ENCODE measurements at regions not wholly inside any gene's neighbourhood (a gene's known extent, or its start where the extent isn't known, plus 50 kb on each side); places are given as distances from the start of the nearest gene placed in this dataset.
"Not testable (repeated sequence)": the region's sequence is repeated elsewhere in the genome, so short reads cannot be mapped to it uniquely, and the experiment has no call there.

- no peak for DNase-seq (ENCODE audit: low read depth, low spot score)
These were observed 672.1 kb upstream of the CHD1 start for GRCh38 chr5:99600952-99601351.

DNA sequence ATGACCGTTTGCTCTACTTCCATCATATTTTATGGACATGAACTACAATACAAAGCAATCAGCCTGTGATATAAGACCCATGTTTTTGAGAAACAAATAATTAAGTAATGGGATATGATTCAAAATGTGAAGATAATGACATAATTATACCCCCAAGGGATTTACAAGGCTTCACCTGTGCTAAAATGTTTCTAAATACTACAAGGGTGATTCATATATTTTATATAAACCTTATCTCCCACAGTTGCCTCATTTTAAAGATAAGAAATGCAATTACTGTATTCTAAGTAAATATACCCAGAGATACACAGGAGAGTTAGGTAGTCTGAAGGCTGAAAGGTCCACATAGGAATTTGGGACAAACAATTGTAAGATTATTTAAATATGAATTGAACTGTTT is 662.0 kb upstream of the CHD1 start:
- DNase-seq (ENCODE audit: low read depth, low spot score), result no peak

DNA sequence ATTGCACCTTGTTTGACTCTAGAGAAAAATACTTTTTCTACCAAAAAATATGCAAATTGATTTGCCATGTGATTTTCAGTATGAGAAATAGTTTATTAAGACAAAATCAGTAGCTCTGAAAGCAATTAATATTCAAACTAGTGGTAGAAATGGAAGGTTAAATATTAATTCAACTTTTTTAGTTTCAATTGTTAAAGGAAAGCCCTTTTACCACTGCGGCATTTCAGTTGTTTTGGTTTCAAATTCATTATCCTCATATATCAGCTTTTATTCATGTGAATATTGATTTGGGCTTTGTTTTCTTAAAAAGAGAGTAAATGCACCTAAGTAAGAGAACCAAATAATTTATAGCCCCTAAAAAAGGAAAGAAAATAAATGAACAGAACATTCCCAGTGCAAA is 660.6 kb upstream of the CHD1 start:
- no peak for DNase-seq (ENCODE audit: low read depth, low spot score)

DNA sequence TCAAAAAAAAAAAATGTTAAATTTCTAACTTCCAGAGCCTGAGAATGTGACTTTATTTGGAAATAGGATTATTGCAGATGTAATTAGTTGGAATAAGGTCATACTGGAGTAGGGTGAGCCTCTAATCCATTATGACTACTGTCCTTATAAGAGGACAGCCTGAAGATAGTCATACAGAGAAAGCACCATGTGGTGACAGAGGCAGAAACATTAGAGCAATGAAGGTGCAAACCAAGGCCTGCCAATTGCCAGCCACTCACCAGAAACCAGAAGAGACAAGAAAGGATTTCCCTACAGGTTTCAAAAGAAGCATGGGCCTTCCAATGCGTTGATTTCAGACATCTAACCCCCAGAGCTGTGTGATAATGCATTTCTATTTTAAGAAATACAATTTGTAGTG is 659.2 kb upstream of the CHD1 start:
- DNase-seq (ENCODE audit: low read depth, low spot score), result no peak

GRCh38 chr5:99586878-99587277 is 658.1 kb upstream of the CHD1 start:
- no peak for DNase-seq (ENCODE audit: low read depth, low spot score)

GRCh38 chr5:99581204-99581603 is 652.4 kb upstream of the CHD1 start:
- DNase-seq (ENCODE audit: low read depth, low spot score), result not testable (repeated sequence)

- DNase-seq (ENCODE audit: low read depth, low spot score), result not testable (repeated sequence)
These were observed 634.3 kb upstream of the CHD1 start for GRCh38 chr5:99562937-99563627.

DNA sequence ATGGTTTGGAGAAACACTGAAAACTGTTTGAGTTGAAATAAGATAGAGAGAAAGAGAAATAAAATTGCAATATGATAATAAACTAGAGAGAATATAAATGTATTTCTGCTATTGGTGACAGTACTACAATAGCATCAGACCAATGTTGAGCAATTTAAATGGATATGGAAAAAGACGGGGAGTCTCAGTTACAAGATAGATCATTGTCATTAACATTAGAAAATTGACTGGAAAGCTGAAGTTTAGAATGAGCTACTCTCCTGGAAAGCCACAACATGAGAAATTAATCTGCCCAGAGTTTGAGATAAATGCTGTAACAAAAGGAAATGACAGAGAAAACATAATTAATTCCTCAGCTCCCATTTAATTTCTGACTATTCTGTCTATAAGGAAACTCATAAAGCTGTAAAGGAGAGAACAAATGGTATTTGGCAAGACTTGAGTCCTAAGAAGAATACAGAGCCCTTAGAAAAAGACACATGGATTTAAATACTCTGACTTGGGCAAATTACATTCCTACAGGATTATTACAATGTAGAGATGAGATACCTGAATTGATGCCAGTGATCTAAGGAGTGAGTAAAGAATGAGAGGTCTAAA is 624.5 kb upstream of the CHD1 start:
- no peak for DNase-seq (ENCODE audit: low read depth, low spot score)

- peak; percentile 3 for DNase-seq (ENCODE audit: low read depth, low spot score)
These were observed 615.5 kb upstream of the CHD1 start for GRCh38 chr5:99544356-99544755.

DNA sequence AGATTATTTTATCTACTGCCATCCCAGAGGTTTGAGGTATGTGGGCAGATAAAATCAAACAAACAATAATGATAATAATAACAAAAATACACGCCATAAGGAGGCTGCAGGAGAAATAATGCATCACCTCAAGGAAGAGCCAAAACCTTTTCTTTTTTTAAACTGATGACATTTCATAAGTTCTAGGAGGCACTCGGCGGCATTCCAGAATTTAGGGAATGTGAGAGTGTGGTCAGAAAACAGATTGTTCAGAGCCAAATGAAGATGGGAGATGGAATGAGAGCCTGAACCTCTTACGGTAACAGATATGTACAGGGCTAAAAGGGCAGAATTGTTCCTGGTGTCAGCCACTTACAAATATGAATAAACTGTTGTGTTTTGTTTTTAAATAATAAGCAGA is 615.0 kb upstream of the CHD1 start:
- DNase-seq (ENCODE audit: low read depth, low spot score), result peak; percentile 62

DNA sequence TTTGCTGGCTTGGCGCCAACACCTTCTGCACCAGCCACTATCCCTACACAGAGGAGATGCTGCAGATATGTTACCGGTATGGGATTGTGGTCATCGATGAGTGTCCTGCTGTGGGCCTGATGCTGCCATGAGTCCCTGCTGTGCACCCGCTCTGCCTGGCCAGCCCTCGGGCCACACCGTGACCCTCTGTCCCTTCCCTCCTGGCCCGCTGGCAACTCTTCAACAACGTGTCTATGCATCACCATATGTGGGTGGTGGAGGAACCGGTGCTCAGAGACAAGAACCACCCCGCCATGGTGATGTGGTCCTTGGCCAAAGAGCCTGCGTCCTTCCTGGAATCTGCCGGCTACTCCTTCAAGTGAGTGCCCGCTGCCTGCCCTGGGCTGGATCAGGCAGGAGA is 605.4 kb upstream of the CHD1 start:
- DNase-seq (ENCODE audit: low read depth, low spot score), result not testable (repeated sequence)

DNA sequence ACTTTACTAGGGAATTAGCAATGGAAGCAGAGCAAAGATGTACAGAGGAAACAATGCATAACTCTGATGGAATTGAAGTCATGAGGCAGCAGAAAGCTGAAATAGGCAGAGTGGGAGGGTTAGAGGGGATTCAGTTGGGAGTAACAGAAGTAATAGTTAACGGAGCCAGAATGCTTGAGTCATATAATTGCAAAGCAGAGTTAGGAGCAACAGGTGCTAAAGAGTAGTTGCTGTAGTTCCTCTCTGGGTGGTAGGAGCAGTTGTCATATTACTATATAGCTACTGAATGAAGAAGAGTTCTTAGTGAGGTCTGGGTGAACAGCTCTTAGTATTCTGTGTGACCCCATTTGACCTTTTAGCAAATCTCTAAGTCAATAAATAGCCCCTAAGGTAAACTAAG is 592.9 kb upstream of the CHD1 start:
- DNase-seq (ENCODE audit: low read depth, low spot score), result not testable (repeated sequence)

DNA sequence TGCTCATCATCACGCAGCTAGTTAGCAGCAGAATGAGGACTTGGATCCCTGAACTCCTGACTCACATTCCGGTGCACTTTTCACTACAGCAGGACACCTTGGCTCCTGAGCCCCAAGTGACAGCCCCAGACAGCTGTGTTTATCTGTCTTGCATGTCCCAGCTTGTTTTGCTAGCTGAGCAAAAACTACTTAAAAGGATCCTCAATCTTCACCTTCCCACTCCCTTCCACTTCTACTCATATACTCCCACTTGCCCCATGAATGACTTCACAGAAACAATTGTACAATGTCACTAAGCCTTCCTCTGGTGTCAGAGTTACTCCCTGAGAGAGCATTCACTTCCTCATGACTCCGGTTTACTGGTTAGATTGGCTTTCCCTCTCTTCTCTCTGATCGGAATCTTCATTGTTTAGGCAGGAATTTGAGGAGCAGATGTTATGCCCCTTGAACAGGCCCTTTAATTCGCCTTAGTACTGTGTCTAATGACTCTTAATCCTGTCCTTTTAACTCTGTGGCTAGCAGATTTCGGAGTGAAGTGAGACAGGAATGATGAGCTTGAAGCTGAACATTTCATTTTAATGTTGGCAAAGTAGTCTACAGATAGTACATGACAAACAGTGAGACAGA is 587.2 kb upstream of the CHD1 start:
- not testable (repeated sequence) for DNase-seq (ENCODE audit: low read depth, low spot score)

- DNase-seq (ENCODE audit: low read depth, low spot score), result not testable (repeated sequence)
These were observed 581.5 kb upstream of the CHD1 start for GRCh38 chr5:99510237-99510866.

DNA sequence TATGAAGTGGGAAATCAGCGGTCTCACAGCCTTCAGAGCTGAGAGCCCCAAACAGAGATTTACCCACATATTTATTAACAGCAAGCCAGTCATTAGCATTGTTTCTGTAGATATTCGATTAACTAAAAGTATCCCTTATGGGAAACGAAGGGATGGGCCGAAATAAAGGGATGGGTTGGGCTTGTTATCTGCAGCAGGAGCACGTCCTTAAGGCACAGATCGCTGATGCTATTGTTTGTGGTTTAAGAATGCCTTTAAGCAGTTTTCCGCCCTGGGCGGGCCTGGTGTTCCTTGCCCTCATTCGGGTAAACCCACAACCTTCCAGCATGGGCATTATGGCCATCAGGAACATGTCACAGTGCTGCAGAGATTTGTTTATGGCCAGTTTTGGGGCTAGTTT is 580.3 kb upstream of the CHD1 start:
- not testable (repeated sequence) for DNase-seq (ENCODE audit: low read depth, low spot score)

DNA sequence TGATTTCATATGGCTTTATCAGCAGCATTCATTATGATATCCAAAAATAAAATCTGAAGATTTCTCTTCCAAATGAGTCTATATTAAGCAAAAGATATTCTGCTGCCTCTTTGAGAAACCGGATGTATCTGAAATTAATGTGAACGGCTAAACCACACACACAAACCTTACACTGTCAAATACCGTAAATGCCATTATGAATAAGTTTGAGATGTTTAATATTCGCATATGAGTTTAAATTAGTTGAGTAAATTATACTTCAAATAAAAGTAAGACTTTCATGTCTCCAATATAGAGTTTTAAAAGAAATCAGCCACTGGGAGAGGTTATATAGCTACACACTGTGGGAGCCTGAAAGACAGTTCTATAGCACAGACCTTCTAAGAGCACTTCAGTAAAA is 566.6 kb upstream of the CHD1 start:
- DNase-seq (ENCODE audit: low read depth, low spot score), result not testable (repeated sequence)

DNA sequence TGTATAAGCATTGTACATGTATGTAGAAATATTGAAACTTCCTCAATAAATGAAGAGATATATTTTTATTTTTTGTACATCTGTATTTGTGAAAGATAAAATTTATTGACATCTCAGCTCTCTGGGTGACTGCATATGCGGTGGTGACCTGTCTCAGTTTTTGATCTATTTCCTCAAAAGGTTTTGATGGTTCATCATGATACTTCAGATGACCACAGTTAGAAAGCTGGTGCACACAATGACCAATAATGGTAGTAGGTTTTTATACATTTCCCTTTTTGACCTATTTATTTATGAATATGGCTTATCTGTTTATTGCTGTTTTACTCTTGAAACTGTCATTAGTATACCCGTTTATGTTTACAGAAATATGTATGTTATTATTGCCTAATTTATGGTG is 549.6 kb upstream of the CHD1 start:
- not testable (repeated sequence) for DNase-seq (ENCODE audit: low read depth, low spot score)

DNA sequence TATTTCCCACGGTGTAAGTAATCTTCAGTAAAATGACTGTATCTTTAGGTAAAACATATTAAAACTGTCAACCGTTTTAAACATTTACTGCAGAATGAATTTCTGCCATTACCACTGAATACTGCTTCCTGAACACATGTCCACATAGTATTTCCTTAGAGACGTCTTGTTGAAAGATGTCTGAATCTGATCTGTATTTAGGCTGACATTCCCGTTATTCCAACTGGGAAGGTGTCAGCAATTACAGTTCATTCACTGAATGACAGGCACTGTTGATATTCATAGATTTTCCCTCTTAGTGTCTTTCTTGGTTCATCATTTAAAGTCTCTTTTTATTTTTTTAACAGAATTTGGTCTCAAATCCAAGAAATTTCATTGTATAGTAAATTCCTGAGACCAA is 544.5 kb upstream of the CHD1 start:
- not testable (repeated sequence) for DNase-seq (ENCODE audit: low read depth, low spot score)

DNA sequence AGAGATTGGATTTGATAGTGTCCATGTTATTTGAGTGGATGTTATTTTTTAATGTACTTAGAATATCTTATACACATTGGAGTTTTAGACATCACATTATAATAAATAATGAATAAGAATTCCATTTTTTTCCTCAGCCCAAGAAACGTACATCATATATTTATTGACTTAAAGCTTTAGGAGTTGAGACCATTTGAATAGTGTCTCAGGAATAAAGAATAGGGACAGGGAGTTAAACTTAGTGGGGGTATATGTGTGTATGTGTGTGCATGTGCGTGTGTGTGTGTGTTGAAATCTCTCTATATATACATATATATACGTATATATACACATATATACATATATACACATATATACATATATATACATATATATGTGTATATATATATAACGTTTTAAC is 542.9 kb upstream of the CHD1 start:
- DNase-seq (ENCODE audit: low read depth, low spot score), result not testable (repeated sequence)

GRCh38 chr5:99471178-99471577 is 542.4 kb upstream of the CHD1 start:
- not testable (repeated sequence) for DNase-seq (ENCODE audit: low read depth, low spot score)

DNA sequence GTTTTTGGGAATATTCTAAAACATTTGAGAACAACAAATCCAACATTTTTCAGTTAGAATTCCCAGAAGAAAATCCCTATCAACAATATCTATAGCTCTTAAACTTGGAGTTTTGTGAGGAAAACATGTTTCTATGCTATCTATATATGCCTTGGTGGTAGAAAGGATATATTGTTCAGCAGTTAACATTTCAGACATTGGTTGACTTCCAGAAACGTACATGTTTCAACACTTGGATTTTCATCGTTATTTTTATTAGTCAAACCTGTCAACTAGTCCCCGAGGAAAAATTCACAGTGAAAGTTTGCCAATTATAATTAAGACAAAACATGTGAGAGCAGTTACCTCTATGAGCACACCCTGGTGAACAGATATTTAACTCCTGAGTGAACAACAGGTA is 541.8 kb upstream of the CHD1 start:
- not testable (repeated sequence) for DNase-seq (ENCODE audit: low read depth, low spot score)

DNA sequence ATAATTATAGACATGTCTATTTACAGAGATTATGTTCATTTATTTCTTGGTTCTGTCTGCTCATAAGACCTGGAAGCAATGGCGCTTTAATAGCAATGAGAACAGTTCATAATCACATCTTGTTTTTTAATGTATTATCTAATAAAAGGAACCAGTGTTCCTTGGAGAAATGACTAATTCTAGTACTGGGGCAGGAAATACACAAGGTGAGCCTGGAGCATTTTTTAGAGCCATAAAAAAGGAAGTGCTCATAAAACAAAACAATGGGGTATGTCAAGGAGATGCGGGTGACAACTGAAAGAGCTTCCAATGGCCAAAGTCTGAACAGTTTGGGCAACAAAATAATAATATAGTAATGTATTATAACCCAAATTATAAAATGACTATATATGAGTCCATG is 531.9 kb upstream of the CHD1 start:
- no peak for DNase-seq (ENCODE audit: low read depth, low spot score)

- DNase-seq (ENCODE audit: low read depth, low spot score), result no peak
These were observed 524.4 kb upstream of the CHD1 start for GRCh38 chr5:99453196-99453595.
